ENCODE measurements at regions not wholly inside any gene's neighbourhood (a gene's known extent, or its start where the extent isn't known, plus 50 kb on each side); places are given as distances from the start of the nearest gene placed in this dataset.

DNA sequence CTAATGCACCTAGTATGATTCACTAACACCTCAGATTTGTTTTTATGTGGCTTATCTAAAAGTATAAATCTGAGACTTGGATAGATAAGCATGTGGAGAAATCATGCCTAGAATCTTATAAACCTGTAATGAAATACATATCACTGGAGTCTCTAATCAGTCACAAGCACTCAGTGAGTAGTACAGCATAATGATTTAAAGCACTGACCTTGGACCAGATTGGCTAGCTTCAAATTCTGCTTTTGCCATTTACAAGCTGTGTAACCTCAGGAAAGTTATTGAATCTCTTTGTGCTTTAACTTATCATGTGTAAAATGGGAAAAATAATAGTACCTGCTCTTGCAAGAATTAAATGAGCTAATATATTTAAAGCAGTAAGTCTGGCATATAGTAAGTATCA lies 61.2 kb upstream of the ALDH1A1 start:
- H3K36me3 ChIP-seq (ENCODE audit: control insufficient read depth in 2 of 2, insufficient read depth in 2 of 2, low read length in 2 of 2): no peaks in the 10 kb centered on the region
- no peaks in the 10 kb centered on the region for H3K4me1 ChIP-seq (ENCODE audit: control insufficient read depth, insufficient read depth, low read length)
- H3K9ac ChIP-seq (ENCODE audit: low read length in 2 of 2): no peak overlapping the region
- H3K9me3 ChIP-seq (ENCODE audit: control insufficient read depth in 2 of 2, low read length in 2 of 2): no peaks in the 10 kb centered on the region
- no peak overlapping the region for H3K4me3 ChIP-seq (ENCODE audit: low read length in 2 of 2)
- no peaks in the 10 kb centered on the region for H3K27me3 ChIP-seq (ENCODE audit: control insufficient read depth in 1 of 2, insufficient read depth in 2 of 2, low read length in 2 of 2)
- H3K27ac ChIP-seq (ENCODE audit: low read length): no peak overlapping the region

- H3K9ac ChIP-seq (ENCODE audit: low read length in 2 of 2): no peak overlapping the region
- no peak overlapping the region for H3K4me3 ChIP-seq (ENCODE audit: low read length in 2 of 2)
- H3K27me3 ChIP-seq (ENCODE audit: control insufficient read depth in 1 of 2, insufficient read depth in 2 of 2, low read length in 2 of 2): no peaks in the 10 kb centered on the region
- H3K36me3 ChIP-seq (ENCODE audit: control insufficient read depth in 2 of 2, insufficient read depth in 2 of 2, low read length in 2 of 2): no peaks in the 10 kb centered on the region
- no peaks in the 10 kb centered on the region for H3K9me3 ChIP-seq (ENCODE audit: control insufficient read depth in 2 of 2, low read length in 2 of 2)
- no peaks in the 10 kb centered on the region for H3K4me1 ChIP-seq (ENCODE audit: control insufficient read depth, insufficient read depth, low read length)
- no peak overlapping the region for H3K27ac ChIP-seq (ENCODE audit: low read length)
These were observed 59.1 kb upstream of the ALDH1A1 start for GRCh38 chr9:73011956-73012355.

- Histone ChIP-seq H3K9ac (ENCODE audit: low read length in 2 of 2) (no peak overlapping the region), H3K36me3 (ENCODE audit: control insufficient read depth in 2 of 2, insufficient read depth in 2 of 2, low read length in 2 of 2) (no peaks in the 10 kb centered on the region), H3K4me3 (ENCODE audit: low read length in 2 of 2) (no peak overlapping the region), H3K4me1 (ENCODE audit: control insufficient read depth, insufficient read depth, low read length) (no peaks in the 10 kb centered on the region), H3K27ac (ENCODE audit: low read length) (no peak overlapping the region), H3K9me3 (ENCODE audit: control insufficient read depth in 2 of 2, low read length in 2 of 2) (no peaks in the 10 kb centered on the region), H3K27me3 (ENCODE audit: control insufficient read depth in 1 of 2, insufficient read depth in 2 of 2, low read length in 2 of 2) (no peaks in the 10 kb centered on the region)
These were observed 58.4 kb upstream of the ALDH1A1 start for GRCh38 chr9:73011181-73011750.

DNA sequence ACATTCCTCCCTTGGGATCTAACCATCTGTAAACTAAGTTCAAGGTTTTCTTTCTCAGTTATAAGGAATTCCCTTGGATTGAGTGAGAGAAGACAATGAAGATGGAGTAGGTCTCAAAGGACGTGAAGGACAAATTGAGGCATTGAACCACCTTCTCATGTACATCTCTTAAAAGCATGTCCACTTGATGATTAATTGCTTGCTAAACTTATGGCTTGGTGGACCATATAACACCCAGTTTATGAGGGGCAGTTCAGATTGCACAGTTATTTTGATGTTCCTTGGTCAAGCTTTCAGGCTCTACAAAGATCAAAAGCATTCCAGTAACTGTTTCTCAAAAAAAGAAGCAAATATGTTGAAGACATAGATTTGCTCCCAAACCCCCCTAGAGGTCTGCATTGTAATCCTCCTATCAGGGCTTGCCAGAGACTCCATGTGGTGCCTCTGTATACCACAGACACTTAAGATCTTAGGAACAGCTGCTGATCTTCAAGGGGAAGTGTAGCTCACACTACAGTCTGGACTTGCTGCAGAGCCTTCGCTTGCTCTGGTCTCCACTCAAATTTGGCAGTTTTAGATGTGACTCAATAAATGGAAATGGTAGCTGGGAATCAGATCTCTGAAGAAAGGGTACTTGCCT lies 56.9 kb upstream of the ALDH1A1 start:
- Histone ChIP-seq H3K27ac (ENCODE audit: low read length) (no peak overlapping the region), H3K9ac (ENCODE audit: low read length in 2 of 2) (no peak overlapping the region), H3K4me1 (ENCODE audit: control insufficient read depth, insufficient read depth, low read length) (no peaks in the 10 kb centered on the region), H3K36me3 (ENCODE audit: control insufficient read depth in 2 of 2, insufficient read depth in 2 of 2, low read length in 2 of 2) (no peaks in the 10 kb centered on the region), H3K4me3 (ENCODE audit: low read length in 2 of 2) (no peak overlapping the region), H3K27me3 (ENCODE audit: control insufficient read depth in 1 of 2, insufficient read depth in 2 of 2, low read length in 2 of 2) (no peaks in the 10 kb centered on the region), H3K9me3 (ENCODE audit: control insufficient read depth in 2 of 2, low read length in 2 of 2) (no peaks in the 10 kb centered on the region)

DNA sequence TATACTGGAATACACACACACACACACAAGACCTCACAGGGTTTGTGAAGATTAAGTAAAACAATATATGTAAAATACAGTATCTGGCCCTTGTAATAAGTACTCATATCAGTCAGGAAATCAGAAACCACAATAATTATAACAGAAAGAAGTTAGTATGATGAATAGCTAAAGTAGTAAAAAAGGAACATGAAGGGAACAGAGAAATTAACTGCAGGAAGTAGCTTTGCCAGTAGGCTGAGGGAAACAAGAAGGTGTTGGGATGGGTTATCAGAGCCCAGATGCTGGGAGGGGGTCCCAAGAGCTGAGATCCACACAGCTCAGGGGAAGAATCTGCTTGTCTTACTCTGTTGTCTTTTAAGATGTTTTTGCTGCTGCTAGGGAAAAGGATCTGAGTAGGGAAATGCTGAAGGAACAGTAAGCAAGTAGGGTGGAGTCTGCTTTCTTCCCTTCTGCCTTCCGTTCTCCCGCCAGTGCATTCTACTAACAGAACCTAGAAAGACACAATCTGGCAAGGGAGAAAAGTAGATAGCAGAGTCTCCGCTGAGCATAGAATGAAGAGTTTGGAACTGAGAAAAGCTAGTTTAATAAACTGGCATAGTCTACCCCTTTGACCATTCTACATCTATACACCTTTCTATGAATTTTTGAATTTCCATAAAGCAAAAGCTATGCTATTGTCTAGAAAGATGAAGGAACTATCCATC lies 55.3 kb upstream of the ALDH1A1 start:
- no peaks in the 10 kb centered on the region for H3K9me3 ChIP-seq (ENCODE audit: control insufficient read depth in 2 of 2, low read length in 2 of 2)
- no peak overlapping the region for H3K27ac ChIP-seq (ENCODE audit: low read length)
- H3K9ac ChIP-seq (ENCODE audit: low read length in 2 of 2): no peak overlapping the region
- H3K27me3 ChIP-seq (ENCODE audit: control insufficient read depth in 1 of 2, insufficient read depth in 2 of 2, low read length in 2 of 2): no peaks in the 10 kb centered on the region
- H3K4me1 ChIP-seq (ENCODE audit: control insufficient read depth, insufficient read depth, low read length): no peaks in the 10 kb centered on the region
- no peak overlapping the region for H3K4me3 ChIP-seq (ENCODE audit: low read length in 2 of 2)
- no peaks in the 10 kb centered on the region for H3K36me3 ChIP-seq (ENCODE audit: control insufficient read depth in 2 of 2, insufficient read depth in 2 of 2, low read length in 2 of 2)

DNA sequence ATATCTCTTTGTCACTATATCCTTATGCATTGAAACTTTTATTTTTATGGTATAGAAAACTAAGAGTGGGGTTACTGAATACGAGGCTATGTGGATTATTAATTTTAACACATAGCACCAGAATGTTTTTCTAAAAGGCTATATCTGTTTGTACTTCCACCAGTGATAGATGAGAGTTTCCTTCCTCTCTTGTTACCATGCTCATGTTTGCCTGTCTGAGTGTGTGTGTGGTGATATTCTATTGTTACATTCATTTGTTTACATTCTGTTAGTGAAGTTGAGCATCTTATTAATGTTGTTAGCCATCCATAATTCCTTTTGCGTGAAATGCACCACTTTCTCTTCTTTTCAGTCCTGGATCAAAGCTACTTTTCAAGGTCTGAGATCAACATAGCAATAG lies 54.1 kb upstream of the ALDH1A1 start:
- Histone ChIP-seq H3K9ac (ENCODE audit: low read length in 2 of 2) (no peak overlapping the region), H3K36me3 (ENCODE audit: control insufficient read depth in 2 of 2, insufficient read depth in 2 of 2, low read length in 2 of 2) (no peaks in the 10 kb centered on the region), H3K9me3 (ENCODE audit: control insufficient read depth in 2 of 2, low read length in 2 of 2) (no peaks in the 10 kb centered on the region), H3K27ac (ENCODE audit: low read length) (no peak overlapping the region), H3K4me1 (ENCODE audit: control insufficient read depth, insufficient read depth, low read length) (no peaks in the 10 kb centered on the region), H3K27me3 (ENCODE audit: control insufficient read depth in 1 of 2, insufficient read depth in 2 of 2, low read length in 2 of 2) (no peaks in the 10 kb centered on the region), H3K4me3 (ENCODE audit: low read length in 2 of 2) (no peak overlapping the region)
